ENCODE measurements at regions not wholly inside any gene's neighbourhood (a gene's known extent, or its start where the extent isn't known, plus 50 kb on each side); places are given as distances from the start of the nearest gene placed in this dataset.

DNA sequence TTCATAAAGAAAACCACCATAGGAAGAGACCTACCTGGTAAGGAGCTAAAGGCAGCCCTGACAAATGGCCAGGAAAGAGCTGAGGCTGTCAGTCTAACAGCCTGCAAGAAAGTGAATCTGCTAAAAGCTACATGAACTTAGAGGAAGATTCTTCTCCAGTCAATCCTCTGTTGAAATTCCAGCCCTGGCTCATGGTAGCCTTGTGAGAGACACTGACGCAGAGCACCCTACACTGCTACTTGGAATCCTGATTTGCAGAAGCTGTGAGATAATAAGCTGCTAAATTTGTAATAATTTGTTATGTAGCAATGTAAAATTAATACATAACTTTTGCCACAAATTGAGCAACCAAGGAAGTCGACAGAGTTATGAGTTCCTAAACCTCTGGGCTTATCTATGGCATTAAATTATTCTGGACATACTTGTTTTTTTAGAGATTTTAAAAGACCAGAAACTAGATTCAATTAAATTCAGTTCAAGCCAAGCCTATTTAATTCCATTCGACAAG is 257.0 kb downstream of the ETNK1 start:
- H3K4me3 ChIP-seq (ENCODE audit: low read depth, low read length), result no peak overlapping the region
- no peak overlapping the region for H3K27ac ChIP-seq (ENCODE audit: extremely low read depth, low read depth, low read length)
- ChIA-PET POLR2A (no interaction called here), CTCF (interaction anchor here (0.6 kb wide), 1 partner anchor 8 kb away, joined by 3 read pairs; no protein-coding TSS in a partner anchor)
- H3K9me3 ChIP-seq (ENCODE audit: control insufficient read depth, insufficient read depth, low read depth, low read length), result no peaks in the 10 kb centered on the region
- H3K36me3 ChIP-seq (ENCODE audit: control insufficient read depth in 2 of 2, insufficient read depth in 1 of 2, low read length in 2 of 2), result no peaks in the 10 kb centered on the region
- H3K4me1 ChIP-seq (ENCODE audit: control insufficient read depth, insufficient read depth, low read length), result no peaks in the 10 kb centered on the region
- TF ChIP-seq ZEB2 (tag by site-specific recombination; IDR thresholded peaks at IDR 0.05), result no peak
- no peak for TF ChIP-seq ZNF174 (tag by site-specific recombination; IDR thresholded peaks at IDR 0.05)
- no peak for TF ChIP-seq KLF16 (tag by site-specific recombination; IDR thresholded peaks at IDR 0.05)
- TF ChIP-seq, protein P1, sequence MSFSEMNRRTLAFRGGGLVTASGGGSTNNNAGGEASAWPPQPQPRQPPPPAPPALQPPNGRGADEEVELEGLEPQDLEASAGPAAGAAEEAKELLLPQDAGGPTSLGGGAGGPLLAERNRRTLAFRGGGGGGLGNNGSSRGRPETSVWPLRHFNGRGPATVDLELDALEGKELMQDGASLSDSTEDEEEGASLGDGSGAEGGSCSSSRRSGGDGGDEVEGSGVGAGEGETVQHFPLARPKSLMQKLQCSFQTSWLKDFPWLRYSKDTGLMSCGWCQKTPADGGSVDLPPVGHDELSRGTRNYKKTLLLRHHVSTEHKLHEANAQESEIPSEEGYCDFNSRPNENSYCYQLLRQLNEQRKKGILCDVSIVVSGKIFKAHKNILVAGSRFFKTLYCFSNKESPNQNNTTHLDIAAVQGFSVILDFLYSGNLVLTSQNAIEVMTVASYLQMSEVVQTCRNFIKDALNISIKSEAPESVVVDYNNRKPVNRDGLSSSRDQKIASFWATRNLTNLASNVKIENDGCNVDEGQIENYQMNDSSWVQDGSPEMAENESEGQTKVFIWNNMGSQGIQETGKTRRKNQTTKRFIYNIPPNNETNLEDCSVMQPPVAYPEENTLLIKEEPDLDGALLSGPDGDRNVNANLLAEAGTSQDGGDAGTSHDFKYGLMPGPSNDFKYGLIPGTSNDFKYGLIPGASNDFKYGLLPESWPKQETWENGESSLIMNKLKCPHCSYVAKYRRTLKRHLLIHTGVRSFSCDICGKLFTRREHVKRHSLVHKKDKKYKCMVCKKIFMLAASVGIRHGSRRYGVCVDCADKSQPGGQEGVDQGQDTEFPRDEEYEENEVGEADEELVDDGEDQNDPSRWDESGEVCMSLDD (tag by site-specific recombination; IDR thresholded peaks at IDR 0.05), result no peak
- TF ChIP-seq BCL11B (tag by site-specific recombination; IDR thresholded peaks at IDR 0.05; ENCODE audit: low read depth), result no peak
- TF ChIP-seq ZNF184 (tag by site-specific recombination; IDR thresholded peaks at IDR 0.05), result no peak
- TF ChIP-seq, protein P2, sequence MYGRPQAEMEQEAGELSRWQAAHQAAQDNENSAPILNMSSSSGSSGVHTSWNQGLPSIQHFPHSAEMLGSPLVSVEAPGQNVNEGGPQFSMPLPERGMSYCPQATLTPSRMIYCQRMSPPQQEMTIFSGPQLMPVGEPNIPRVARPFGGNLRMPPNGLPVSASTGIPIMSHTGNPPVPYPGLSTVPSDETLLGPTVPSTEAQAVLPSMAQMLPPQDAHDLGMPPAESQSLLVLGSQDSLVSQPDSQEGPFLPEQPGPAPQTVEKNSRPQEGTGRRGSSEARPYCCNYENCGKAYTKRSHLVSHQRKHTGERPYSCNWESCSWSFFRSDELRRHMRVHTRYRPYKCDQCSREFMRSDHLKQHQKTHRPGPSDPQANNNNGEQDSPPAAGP (tag by site-specific recombination; IDR thresholded peaks at IDR 0.05), result no peak
- no peak for TF ChIP-seq ZNF837 (tag by site-specific recombination; IDR thresholded peaks at IDR 0.05)
- TF ChIP-seq GLI4 (tag by site-specific recombination; IDR thresholded peaks at IDR 0.05), result no peak
- TF ChIP-seq EGR2 (tag by site-specific recombination; IDR thresholded peaks at IDR 0.05; ENCODE audit: low read depth), result no peak
- TF ChIP-seq, protein P3, sequence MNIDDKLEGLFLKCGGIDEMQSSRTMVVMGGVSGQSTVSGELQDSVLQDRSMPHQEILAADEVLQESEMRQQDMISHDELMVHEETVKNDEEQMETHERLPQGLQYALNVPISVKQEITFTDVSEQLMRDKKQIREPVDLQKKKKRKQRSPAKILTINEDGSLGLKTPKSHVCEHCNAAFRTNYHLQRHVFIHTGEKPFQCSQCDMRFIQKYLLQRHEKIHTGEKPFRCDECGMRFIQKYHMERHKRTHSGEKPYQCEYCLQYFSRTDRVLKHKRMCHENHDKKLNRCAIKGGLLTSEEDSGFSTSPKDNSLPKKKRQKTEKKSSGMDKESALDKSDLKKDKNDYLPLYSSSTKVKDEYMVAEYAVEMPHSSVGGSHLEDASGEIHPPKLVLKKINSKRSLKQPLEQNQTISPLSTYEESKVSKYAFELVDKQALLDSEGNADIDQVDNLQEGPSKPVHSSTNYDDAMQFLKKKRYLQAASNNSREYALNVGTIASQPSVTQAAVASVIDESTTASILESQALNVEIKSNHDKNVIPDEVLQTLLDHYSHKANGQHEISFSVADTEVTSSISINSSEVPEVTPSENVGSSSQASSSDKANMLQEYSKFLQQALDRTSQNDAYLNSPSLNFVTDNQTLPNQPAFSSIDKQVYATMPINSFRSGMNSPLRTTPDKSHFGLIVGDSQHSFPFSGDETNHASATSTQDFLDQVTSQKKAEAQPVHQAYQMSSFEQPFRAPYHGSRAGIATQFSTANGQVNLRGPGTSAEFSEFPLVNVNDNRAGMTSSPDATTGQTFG (tag by site-specific recombination; IDR thresholded peaks at IDR 0.05; ENCODE audit: borderline replicate concordance), result no peak
- TF ChIP-seq ZNF707 (tag by site-specific recombination; IDR thresholded peaks at IDR 0.05), result no peak
- TF ChIP-seq, protein P4, sequence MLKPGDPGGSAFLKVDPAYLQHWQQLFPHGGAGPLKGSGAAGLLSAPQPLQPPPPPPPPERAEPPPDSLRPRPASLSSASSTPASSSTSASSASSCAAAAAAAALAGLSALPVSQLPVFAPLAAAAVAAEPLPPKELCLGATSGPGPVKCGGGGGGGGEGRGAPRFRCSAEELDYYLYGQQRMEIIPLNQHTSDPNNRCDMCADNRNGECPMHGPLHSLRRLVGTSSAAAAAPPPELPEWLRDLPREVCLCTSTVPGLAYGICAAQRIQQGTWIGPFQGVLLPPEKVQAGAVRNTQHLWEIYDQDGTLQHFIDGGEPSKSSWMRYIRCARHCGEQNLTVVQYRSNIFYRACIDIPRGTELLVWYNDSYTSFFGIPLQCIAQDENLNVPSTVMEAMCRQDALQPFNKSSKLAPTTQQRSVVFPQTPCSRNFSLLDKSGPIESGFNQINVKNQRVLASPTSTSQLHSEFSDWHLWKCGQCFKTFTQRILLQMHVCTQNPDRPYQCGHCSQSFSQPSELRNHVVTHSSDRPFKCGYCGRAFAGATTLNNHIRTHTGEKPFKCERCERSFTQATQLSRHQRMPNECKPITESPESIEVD (tag by site-specific recombination; IDR thresholded peaks at IDR 0.05), result no peak

DNA sequence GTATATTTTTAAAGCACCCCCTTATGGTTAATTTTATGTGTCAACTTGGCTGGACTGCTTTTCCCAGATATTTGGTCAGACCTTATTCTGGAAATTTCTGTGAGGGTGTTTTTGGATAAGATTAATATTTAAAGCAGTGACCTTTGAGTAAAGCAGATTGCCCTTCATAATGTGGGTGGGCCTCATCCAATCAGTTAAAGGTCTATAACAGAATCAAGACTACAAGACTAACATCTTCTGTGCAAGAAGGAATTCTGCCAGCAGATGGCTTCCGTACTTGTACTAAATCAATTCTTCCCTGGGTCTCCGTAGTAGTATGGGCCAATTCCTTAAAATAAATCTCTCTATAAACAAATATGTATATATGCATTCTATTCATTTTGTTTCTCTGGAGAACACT is 257.6 kb downstream of the ETNK1 start:
- ChIA-PET POLR2A (no interaction called here), CTCF (interaction anchor here (0.6 kb wide), 1 partner anchor 9 kb away, joined by 3 read pairs; no protein-coding TSS in a partner anchor)
- Histone ChIP-seq H3K36me3 (ENCODE audit: control insufficient read depth in 2 of 2, insufficient read depth in 1 of 2, low read length in 2 of 2) (no peaks in the 10 kb centered on the region), H3K9me3 (ENCODE audit: control insufficient read depth, insufficient read depth, low read depth, low read length) (no peaks in the 10 kb centered on the region; the same call in 1 of the 2 replicates), H3K4me1 (ENCODE audit: control insufficient read depth, insufficient read depth, low read length) (no peaks in the 10 kb centered on the region), H3K27ac (ENCODE audit: extremely low read depth, low read depth, low read length) (no peak overlapping the region), H3K4me3 (ENCODE audit: low read depth, low read length) (no peak overlapping the region)
- TF ChIP-seq KLF16 (tag by site-specific recombination; IDR thresholded peaks at IDR 0.05), result no peak
- TF ChIP-seq ZNF529 (tag by site-specific recombination; IDR thresholded peaks at IDR 0.05; ENCODE audit: insufficient replicate concordance), result no peak
- TF ChIP-seq, protein P5, sequence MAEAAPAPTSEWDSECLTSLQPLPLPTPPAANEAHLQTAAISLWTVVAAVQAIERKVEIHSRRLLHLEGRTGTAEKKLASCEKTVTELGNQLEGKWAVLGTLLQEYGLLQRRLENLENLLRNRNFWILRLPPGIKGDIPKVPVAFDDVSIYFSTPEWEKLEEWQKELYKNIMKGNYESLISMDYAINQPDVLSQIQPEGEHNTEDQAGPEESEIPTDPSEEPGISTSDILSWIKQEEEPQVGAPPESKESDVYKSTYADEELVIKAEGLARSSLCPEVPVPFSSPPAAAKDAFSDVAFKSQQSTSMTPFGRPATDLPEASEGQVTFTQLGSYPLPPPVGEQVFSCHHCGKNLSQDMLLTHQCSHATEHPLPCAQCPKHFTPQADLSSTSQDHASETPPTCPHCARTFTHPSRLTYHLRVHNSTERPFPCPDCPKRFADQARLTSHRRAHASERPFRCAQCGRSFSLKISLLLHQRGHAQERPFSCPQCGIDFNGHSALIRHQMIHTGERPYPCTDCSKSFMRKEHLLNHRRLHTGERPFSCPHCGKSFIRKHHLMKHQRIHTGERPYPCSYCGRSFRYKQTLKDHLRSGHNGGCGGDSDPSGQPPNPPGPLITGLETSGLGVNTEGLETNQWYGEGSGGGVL (tag by site-specific recombination; IDR thresholded peaks at IDR 0.05), result no peak
- TF ChIP-seq, protein P6, sequence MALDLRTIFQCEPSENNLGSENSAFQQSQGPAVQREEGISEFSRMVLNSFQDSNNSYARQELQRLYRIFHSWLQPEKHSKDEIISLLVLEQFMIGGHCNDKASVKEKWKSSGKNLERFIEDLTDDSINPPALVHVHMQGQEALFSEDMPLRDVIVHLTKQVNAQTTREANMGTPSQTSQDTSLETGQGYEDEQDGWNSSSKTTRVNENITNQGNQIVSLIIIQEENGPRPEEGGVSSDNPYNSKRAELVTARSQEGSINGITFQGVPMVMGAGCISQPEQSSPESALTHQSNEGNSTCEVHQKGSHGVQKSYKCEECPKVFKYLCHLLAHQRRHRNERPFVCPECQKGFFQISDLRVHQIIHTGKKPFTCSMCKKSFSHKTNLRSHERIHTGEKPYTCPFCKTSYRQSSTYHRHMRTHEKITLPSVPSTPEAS (tag by site-specific recombination; IDR thresholded peaks at IDR 0.05), result no peak
